Stimulated activated CD8-positive, alpha-beta memory T cell treated with anti-CD3 and anti-CD28 coated beads, Interleukin-15, amount 100 ng/mL, for 24 hours (primary cell): ENCODE measurements at regions not wholly inside any gene's neighbourhood (a gene's known extent, or its start where the extent isn't known, plus 50 kb on each side); places are given as distances from the start of the nearest gene placed in this dataset.
"Not testable (repeated sequence)": the region's sequence is repeated elsewhere in the genome, so short reads cannot be mapped to it uniquely, and the experiment has no call there.

Experiments used
- DNase-seq: peaks from one replicate; pipeline ENCODE4 v3.0.0-alpha.2; 2020; ENCODE audit warnings: low read depth

DNA sequence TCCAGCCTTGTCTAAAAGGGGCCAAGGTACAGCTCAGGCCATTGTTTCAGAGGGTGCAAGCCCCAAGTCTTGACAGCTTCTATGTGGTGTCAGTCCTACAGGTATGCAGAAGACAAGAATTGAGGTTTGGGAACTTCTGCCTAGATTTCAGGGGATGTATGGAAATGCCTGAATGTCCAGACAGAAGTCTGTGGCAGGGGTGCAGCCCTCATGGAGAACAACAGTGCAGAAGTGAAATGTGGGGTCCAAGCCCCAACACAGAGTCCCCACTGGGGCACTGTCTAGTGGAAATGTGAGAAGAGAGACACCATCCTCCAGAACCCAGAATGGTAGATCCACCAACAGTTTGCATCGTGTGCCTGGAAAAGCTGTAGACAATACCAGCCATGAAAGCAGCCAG lies 400.3 kb upstream of the CAMK1G start:
- DNase-seq = no peak

DNA sequence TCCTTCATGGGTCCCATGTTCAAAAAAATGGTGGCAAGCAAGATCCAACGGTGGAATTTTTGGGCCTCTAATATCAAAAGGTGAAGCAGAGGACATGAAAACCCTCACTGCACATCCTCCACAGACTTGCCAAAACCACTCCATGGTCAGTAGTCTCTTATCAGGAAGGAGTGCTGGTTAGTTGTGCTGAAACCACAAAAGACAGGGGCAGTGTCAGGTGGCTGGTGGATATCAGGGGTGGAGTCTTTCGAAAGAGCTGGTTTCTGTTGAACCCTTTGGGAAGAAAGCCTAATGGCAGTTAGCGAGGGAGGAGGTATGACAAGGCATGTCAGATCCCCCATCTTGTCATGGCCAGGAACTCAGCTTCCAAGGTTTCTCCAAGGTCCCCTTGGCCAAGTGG lies 395.9 kb upstream of the CAMK1G start:
- no peak for DNase-seq

DNA sequence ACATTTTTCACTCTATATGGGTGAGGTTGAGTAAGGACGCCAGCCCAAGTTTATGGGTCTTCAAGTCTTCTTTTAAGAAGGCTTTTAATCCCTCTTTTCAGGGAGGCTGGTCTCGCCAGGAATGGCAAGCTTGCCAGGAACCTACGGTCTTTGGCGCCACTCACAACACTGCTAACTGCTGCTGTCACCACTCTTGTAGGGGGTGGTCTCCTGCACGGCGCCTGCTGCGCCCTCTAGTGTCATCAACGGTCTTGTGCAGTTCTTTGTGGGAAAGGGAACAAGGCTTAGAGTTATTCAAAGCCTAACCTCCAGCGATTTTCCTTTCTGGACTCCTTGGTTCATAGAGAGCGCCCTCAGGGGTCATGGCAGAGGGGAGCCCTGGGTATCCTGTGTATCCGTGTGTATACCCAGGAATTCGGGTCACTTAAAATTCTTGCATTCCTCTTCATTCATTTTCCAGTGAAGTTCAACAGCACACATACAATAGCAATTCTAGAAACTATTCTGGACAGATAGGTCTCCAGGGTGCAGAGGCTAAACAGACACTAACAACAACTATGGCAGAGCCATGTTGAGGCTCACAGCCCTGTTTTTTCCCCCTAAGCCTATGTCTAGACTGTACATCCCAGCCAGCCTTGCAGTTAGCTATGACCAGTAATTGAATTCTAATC lies 392.8 kb upstream of the CAMK1G start:
- DNase-seq = no peak

DNA sequence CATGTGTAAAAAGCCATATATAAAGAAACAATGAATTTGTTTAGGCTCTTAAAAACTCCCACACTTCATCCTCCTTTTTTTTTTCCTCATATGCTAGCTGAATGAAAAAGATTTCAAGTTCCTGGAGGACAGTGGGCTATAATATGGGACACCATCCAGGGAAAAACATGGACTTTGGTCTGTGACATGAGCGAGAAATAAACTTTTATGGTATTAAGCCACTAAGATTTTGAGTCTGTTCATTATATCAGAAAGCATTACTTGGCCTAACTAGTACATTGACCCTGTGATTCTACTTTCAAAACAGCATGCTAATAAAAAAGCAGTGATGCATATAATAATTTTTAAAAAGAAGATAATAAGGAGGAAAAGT lies 392.3 kb upstream of the CAMK1G start:
- no peak for DNase-seq

DNA sequence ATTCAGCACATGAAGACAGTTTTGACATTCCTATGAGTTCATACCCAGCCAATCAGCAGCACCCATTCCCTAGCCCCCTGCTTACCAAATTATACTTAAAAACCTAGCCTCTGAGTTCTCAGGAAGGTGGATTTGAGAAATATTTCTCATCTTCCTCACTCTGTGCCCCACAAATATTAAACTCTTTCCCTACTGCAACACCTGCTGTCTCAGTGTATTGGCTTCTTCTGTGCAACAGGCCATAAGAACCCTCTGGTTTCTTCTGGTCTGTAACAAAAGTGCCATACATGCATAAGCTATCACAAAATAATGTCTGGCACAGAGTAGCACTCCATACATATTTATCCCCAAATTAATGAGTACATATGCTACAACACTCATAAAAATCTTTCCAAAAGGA lies 387.4 kb upstream of the CAMK1G start:
- DNase-seq = no peak

DNA sequence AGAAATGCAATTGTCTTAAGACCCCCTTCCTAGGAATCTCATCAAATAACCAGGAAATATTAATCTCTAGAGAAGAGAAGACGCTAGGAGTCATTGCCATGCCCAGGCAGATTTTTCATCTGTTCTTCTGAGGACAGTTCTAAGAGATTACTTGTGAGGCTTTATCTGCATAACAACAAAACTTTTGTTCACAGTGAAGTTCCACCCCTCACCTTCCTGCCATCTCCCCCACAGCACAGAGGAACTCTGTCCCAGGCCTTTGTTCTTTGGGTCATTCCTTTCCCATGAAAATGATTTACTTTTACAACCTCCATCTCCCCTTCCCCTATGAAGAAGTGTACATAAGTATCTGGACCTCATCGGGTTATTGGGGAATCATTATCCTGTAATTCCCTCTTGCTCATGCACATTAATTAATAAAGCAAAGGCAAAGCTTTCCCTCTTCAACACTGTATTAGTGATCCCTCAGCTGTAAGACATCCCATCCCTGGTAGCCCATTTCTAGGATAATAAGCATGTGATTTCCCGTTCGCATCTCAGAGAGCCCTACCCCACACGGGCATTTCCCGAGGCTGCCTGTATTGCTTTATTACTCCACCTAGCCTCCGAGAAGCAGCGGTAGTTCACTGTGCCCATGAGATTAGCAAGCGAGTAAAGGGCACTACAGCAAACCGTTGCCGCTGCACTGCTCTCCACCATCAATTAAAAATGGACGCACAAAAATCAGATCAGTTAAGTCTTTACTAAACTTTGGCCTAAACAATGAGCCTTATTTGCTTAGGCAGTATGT lies 384.4 kb upstream of the CAMK1G start:
- no peak for DNase-seq

DNA sequence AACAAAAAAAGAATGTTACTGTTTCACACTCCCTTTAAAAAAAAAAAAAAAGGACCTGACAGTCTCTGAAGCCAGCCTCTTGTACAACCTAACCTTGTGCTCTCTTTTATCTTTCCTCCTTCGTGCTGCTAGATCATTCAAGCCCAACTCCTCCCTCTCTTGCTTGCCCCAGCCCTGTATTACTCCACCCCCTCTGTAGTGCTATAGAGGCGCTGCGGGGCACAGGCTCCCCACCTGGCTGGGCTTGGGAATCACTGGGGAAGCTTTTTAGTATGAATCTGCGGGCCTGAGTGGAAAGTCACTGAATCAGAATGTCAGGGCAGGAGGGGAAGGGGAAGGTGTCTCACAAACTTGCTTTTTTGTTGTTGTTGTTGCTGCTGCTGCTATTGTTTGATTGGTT lies 383.7 kb upstream of the CAMK1G start:
- DNase-seq = no peak

DNA sequence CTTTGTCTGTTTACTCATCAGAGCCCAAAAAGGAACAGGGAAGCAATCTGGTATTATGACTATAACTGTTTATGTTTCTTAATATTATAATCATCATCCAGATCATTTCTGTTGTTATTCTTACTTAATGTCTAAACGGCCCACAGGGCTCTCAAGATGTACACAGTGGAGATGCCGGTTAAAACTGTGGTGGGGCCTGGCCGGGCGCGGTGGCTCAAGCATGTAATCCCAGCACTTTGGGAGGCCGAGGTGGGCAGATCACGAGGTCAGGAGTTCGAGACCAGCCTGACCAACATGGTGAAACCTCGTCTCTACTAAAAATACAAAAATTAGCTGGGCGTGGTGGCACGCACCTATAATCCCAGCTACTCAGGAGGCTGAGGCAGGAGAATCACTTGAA lies 381.2 kb upstream of the CAMK1G start:
- DNase-seq = not testable (repeated sequence)

DNA sequence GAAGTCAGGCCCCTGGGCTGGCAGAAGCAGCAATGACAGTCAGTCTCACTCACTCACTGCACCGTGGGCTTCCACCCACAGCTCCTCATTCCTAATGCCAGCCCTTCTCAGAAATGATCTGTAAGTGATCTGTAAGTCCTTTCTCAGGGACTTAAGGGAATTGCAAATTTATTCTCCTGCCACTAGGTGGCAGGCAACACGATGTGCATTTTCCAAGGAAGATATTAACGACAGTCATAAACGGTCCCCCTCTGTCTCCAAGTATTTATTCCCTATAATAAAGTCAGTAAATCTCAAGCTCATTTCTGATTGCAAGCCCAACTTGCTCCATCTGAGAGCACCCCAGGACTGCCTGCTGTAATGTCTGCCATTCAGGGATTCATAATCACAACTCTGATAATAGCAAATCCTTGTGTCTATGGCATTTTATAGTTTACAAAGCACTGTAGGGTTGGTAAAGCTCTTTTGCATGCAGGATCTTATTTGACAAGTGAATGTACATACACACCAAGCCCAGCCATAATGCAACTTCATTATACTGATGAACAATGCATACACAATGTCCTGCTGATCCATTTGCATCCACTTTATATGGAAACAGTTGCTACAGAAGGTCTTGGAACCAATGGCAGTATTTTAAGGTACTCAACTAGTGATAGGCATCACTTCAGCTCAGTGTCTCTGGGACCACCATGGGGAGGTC lies 380.5 kb upstream of the CAMK1G start:
- no peak for DNase-seq

GRCh38 chr1:209203533-209203895 lies 380.0 kb upstream of the CAMK1G start:
- DNase-seq = no peak

DNA sequence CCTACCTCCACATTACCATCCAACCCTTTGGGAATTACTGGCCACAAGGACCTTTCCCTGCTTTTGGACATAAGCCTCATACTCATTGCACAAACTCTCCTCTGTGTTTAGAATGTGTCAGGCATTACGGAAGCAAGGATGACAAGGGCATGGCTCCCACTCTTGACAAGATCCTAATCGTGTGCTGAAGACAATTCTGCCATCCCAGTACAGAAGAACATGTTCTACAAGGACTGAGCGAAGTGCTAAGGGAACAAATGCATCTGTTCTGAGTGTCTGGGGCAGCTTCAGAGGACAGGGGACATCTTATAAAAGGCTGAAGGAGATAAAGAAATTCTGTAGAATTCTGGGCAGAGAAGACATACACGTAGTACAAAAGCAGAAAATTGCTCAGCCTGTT lies 378.5 kb upstream of the CAMK1G start:
- DNase-seq = no peak

DNA sequence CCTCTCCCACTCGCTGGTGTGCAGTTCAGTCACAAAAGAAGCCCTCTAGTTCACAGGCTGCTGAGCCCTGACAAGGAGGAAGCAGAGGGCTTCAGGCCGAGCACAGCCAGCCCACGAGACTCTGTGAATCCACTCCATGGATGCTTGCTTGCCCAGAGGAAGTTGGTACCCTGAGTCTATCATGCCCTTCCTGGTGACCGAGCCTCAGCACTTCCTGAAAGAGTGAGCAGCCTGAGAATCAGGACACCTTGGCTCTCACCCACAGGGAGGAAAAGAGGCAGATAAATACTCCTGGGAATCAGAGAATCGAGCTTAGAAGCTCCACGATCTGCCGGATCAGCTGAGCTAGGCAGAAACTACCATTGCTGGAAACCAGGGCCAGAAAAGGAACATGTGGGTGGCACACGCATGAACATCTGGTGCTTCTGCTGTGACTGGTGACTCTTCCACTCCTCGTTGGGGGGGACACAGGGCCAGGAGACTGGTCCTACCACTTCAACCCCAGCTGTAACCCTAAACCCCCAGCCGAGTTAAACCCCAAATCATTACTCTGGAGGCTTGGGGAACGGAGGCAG lies 376.3 kb upstream of the CAMK1G start:
- DNase-seq = no peak

GRCh38 chr1:209207701-209208286 lies 375.7 kb upstream of the CAMK1G start:
- peak; percentile 8 for DNase-seq

DNA sequence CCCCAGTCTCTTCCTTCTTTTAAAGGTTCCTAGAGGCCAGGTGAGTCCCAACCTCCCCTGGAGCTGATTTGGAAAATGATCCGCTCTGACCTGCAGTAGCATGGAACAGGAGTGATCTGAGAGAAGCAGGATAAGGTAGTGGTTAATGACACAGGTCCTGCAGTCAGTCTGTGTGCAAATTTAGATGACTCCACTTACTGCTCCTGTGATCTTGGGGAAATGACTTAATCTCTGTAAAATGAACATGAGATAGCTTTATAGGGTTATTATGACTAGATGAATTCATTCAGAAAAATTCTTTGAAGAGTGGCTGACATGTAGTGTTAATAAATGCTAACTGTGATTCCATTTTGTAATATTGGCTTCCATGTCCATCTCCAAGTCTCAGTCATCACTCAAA lies 374.9 kb upstream of the CAMK1G start:
- no peak for DNase-seq

DNA sequence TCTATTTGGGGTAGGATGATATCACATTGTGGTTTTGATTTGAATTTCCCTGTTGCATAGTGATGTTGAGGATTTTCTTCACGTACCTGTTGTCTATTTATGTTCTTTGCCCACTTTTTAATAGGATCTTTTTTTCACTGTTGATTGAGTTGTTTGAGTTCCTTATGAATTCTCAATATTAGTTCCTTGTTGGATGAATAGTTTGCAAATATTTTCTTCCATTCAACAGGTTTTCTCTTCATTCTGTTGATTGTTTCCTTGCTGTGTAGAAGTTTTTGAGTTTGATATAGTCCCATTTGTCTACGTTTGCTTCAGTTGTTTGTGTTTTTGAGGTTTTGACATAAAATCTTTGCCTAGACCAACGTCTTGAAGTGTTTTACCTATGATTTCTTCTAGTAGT lies 369.5 kb upstream of the CAMK1G start:
- no peak for DNase-seq

DNA sequence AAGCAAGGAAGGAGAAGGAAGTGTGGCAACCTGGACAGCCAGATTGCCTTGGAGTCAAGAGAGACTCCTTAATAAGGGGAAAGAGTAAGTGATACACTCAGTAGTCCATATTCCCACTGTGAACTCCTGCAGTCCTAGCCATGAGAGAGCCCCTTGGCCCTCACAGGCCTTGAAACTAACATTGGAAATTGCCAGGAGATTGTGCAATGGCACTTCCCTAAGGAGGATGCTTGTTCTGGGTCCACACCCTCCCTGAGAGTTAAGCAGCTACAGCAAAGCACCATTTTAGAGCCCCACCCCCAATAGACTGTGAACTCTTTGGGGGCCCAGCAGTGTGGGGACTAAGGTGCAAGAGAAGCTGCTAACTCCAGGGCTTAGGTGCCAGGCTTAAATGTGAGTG lies 367.7 kb upstream of the CAMK1G start:
- DNase-seq = no peak

DNA sequence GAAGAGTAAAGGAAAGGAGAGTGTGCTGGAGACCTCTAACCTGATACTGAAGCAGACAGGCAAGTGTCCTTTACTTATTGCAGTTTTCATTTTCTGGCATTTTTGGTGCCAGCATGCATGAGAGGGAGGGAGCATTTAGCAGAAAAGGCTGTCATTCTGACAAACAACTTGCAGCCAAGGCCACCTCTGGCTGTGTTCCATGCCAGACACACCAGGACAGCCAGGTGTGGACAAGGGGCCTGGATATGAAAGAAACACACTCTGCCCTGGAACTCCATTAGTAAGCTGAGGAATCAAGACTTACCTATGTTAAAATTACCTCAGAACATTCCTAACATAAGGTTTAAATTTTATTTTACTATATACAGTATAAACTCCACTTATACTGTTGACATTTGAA lies 365.4 kb upstream of the CAMK1G start:
- no peak for DNase-seq

GRCh38 chr1:209218981-209219380 lies 364.5 kb upstream of the CAMK1G start:
- no peak for DNase-seq

DNA sequence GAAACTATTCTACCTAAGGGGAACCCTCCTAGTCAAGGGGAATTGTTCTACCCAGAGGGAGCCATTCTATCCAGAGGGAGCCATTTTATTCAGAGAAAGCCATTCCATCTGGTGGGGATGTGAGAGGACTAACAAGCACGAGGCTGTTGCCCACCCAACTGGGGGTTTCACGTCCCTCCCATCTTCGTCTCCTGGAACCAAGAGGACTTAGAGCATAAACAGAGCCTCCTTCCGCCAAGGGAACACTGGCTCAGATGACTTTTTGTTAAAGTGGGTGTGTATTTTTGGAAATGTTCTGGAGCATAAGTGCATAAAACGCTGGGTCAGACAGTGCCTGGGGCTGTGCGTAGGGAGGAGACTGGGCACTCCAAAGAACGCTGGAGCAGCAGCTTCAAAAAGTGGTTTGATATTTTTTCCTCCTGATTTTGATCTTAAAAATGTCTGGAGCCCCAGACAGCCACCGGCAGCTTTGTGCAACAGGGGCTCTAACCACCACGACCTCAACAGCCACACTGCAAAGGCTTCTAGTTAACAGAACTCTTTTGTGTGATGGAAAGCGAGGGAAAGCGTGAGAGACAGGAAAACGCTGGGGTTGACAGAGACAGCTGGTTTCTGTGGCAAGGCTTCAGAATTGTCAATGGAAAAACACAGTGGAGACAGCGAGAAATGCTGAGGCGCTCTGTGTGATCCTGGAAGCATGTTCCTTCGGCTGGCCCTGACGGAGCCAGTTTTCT lies 363.6 kb upstream of the CAMK1G start:
- DNase-seq = no peak

DNA sequence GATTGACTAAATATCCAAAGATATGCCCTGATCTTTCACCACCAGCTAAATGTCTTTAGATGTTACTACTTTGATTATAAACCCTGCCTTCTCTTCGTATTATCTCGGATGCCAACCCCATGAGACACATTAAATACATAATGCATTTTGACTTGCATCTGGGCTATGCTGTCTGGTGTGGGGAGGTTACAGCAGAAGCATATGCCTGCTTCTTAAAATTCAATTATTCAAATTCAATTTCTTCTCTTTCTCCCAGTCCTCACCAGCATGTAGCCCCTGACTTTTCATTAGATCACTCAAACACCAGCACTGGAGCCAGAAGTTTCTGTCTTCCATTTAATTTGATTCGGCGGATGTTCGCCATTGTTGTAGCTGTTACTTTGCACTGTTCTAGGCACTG lies 360.7 kb upstream of the CAMK1G start:
- DNase-seq = no peak

GRCh38 chr1:209223791-209224190 lies 359.7 kb upstream of the CAMK1G start:
- DNase-seq = no peak

DNA sequence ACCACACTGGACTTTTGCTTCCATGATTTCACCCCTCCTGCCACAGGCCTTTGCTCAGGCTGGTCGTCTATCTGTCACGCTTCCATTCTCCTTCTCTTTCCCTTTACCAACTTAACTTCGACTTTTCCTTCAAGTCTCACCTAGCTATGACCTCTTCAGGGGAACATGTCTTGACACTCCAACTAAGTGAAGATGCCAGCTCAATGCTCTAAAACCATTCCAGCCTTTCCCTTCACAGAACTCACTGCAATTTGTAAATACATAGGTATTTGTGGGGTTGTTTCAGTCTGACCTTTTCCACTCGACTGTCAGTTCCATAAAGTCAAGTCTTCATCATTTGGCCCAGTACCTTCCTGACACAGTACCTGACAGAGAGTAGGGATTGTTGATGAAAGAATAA lies 358.6 kb upstream of the CAMK1G start:
- no peak for DNase-seq
